NCI-H524 (cell line): ENCODE measurements at regions not wholly inside any gene's neighbourhood (a gene's known extent, or its start where the extent isn't known, plus 50 kb on each side); places are given as distances from the start of the nearest gene placed in this dataset.
A peak's percentile ranks its signal among the peaks of the same experiment; 100 is the strongest.

Experiments used
- DNase-seq, 2 experiments: peaks; one replicate each; lab custom pipeline; 2025; lab: John Stamatoyannopoulos, UW

GRCh38 chr1:4961935-4962645, 307.7 kb downstream of the AJAP1 start:
- DNase-seq, result no peak

GRCh38 chr1:4960782-4961475, 306.5 kb downstream of the AJAP1 start:
- no peak for DNase-seq

GRCh38 chr1:4960336-4960735, 305.9 kb downstream of the AJAP1 start:
- DNase-seq, result no peak

GRCh38 chr1:4959216-4959615, 304.8 kb downstream of the AJAP1 start:
- no peak for DNase-seq

- DNase-seq, result no peak
These were observed 302.6 kb downstream of the AJAP1 start for GRCh38 chr1:4957027-4957426.

GRCh38 chr1:4954392-4954791, 300.0 kb downstream of the AJAP1 start:
- DNase-seq, result no peak

- no peak for DNase-seq
These were observed 297.2 kb downstream of the AJAP1 start for GRCh38 chr1:4951601-4952000.

- DNase-seq, result no peak
These were observed 291.9 kb downstream of the AJAP1 start for GRCh38 chr1:4946343-4946742.

- DNase-seq, result no peak
These were observed 290.5 kb downstream of the AJAP1 start for GRCh38 chr1:4944911-4945310.

- DNase-seq, result no peak
These were observed 289.7 kb downstream of the AJAP1 start for GRCh38 chr1:4944072-4944471.

GRCh38 chr1:4939266-4939665, 284.9 kb downstream of the AJAP1 start:
- no peak for DNase-seq

GRCh38 chr1:4937876-4938534, 283.6 kb downstream of the AJAP1 start:
- DNase-seq, result no peak

- DNase-seq, result no peak
These were observed 281.4 kb downstream of the AJAP1 start for GRCh38 chr1:4935807-4936206.

GRCh38 chr1:4933232-4933631, 278.8 kb downstream of the AJAP1 start:
- no peak for DNase-seq

- no peak for DNase-seq
These were observed 278.1 kb downstream of the AJAP1 start for GRCh38 chr1:4932311-4933030.

GRCh38 chr1:4931486-4931885, 277.1 kb downstream of the AJAP1 start:
- no peak for DNase-seq

GRCh38 chr1:4928186-4928585, 273.8 kb downstream of the AJAP1 start:
- no peak for DNase-seq

GRCh38 chr1:4924356-4924755, 269.9 kb downstream of the AJAP1 start:
- DNase-seq, result no peak

GRCh38 chr1:4916610-4917009, 262.2 kb downstream of the AJAP1 start:
- DNase-seq, result no peak

- DNase-seq, result no peak
These were observed 260.7 kb downstream of the AJAP1 start for GRCh38 chr1:4915154-4915553.

- DNase-seq, result no peak
These were observed 254.1 kb downstream of the AJAP1 start for GRCh38 chr1:4908486-4908885.

GRCh38 chr1:4894566-4894965, 240.2 kb downstream of the AJAP1 start:
- peak in 1 of 2 experiments; percentile 2 for DNase-seq

- DNase-seq, result no peak
These were observed 226.2 kb downstream of the AJAP1 start for GRCh38 chr1:4880626-4881025.
